HG03095 (cell line): ENCODE measurements at regions not wholly inside any gene's neighbourhood (a gene's known extent, or its start where the extent isn't known, plus 50 kb on each side); places are given as distances from the start of the nearest gene placed in this dataset.
"Not testable (repeated sequence)": the region's sequence is repeated elsewhere in the genome, so short reads cannot be mapped to it uniquely, and the experiment has no call there.

Experiments used
- ATAC-seq: cut with Tn5 transposase; IDR thresholded peaks from one replicate; pipeline ENCODE4 v1.9.1; 2021; ENCODE audit warnings: moderate library complexity; ENCODE audit not compliant: unreplicated experiment

DNA sequence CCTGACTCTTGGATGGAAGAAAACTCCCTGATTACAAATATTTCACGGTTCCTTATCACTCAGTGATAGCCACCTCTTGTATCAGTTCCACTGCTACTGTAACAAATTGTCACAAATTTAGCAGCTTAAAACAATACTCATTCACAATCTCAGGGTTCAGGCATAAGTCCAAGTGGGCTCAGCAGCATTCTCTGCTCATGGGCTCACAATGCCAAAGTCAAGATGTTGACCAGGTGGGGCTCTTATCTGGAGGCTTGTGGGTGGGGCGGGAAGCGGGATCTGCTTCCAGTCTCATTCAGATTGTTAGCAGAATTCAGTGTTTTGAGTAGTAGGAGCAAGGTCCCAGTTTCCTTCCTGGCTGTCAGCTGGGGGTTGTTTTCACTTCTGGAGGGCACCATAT is 137.3 kb upstream of the FAM78B start:
- ATAC-seq, result no peak

- no peak for ATAC-seq
These were observed 138.6 kb upstream of the FAM78B start for GRCh38 chr1:166305371-166305770.

DNA sequence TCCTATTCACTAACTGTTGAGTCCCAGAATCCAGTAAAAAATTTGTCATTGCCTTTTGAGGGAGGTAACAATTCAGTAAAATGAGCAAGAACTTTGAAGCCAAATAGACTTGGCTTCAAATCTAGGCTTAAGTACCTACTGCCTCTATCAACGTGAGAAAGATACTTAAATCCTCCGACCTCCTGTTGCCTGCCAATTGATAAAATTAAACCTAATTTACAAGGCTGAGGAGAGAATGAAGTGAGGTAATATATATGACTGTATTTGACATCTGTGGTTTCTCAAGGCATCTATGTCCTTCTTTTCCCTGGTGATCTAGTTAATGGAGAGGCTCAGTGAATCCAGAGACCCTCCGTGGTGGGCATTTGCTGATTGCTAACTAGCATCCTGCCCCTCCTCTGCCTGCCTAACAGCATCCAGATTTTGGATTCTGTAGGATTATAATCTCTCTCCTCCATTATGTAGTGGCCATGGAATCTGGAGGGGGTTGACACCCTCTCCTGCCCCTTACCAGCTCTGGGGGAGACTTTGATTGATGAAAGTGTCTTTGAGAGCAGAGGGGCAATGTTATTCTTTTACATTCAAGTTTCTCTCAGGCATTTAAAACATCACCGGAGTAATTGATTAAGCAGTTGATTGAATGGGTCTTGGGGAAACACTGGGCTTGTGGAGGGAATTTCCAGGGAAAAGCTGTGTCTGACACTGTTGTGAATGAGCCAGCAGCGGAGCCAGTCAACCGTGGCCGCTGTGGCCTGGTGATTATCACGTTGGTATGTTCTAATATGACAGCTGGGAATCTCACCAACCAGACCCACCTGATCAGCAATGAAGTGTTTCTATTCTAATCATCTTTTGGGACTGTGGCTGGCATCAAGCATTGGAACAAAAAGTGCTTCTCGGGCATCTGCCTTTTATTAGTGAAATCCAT is 140.7 kb upstream of the FAM78B start:
- no peak for ATAC-seq

DNA sequence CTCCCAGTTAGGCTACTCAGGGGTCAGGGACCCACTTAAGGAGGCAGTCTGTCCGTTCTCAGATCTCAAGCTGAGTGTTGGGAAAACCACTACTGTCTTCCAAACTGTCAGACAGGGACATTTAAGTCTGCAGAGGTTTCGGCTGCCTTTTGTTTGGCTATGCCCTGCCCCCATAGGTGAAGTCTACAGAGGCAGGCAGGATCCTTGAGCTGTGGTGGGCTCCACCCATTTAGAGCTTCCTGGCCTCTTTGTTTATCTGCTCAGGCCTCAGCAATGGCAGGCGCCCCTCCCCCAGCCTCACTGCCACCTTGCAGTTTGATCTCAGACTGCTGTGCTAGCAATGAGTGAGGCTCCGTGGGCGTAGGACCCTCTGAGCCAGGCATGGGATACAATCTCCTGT is 149.5 kb upstream of the FAM78B start:
- not testable (repeated sequence) for ATAC-seq

GRCh38 chr1:166322470-166322869 is 155.7 kb upstream of the FAM78B start:
- ATAC-seq, result no peak

DNA sequence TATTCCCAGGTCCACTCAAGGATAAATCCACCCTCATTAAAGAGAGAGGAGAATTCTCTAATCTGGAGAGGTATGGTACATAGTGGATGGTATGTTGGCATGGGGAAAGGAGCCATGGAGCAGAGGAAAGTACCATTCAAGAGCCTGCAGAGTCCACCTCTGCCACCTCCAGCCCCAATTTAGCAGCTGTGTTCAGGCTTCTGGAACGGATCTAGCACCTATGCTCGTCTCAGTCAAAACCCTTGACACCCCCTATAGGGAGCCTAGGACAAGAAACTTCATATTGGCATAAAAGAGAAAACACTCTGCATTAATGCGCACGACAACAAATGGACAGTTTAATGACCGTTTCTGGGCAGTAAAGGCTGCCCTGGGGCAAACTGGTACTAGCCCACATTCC is 161.1 kb upstream of the FAM78B start:
- ATAC-seq, result no peak

- no peak for ATAC-seq
These were observed 162.2 kb upstream of the FAM78B start for GRCh38 chr1:166328956-166329355.

DNA sequence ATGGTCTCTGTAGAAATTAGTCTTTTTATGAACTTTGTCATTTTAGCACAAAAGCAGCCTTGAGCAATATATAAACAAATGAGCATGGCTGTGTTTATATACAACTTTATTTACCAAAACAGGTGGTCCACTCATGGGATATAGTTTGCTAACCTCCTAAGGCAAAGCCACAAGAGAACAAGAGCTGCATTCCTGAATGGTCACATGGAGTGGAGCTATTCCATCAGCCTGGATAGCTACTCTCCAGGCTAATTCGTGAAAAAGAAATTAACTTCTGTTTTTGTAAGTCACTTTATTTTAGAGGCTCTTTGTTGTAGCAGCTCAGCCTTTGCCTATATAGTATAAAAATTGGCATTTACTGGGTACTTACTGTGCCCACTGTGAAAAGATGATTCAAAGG is 163.3 kb upstream of the FAM78B start:
- ATAC-seq, result no peak

GRCh38 chr1:166338105-166338504 is 171.3 kb upstream of the FAM78B start:
- no peak for ATAC-seq

GRCh38 chr1:166340709-166341108 is 173.9 kb upstream of the FAM78B start:
- ATAC-seq, result no peak

DNA sequence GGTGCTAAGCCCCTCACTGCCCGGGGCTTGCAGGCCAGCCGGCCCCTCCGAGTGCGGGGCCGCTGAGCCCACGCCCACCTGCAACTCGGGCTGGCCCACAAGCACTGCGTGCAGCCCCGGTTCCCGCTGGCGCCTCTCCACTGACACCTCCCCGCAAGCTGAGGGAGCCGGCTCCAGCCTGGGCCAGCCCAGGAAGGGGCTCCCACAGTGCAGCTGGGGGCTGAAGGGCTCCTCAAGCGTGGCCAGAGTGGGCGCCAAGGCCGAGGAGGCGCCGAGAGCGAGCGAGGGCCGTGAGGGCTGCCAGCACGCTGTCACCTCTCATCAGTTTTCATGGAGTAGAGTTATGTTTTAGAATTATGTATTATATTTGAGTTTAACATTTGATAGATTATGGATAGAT is 176.5 kb upstream of the FAM78B start:
- ATAC-seq, result no peak

- ATAC-seq, result no peak
These were observed 183.7 kb upstream of the FAM78B start for GRCh38 chr1:166350490-166350889.

DNA sequence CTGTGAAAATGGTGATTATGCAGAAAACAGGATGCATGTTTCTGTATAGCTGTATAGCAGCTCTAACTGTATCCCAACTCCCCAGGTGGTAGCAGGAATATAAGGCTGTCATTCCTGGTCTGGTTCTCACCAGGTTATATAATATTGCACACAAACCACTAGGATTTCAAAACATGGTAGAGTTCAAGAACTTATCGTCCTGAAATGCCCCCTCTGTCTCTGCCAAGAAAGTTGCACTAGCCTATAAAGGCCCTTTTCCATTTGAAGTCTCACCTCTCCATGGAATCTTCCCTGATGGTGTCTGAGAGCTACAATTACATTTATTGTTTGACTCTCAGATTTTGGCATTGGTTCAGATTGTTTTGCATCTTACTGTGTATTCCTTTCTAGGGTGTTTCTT is 184.9 kb upstream of the FAM78B start:
- ATAC-seq, result no peak

GRCh38 chr1:166353213-166353612 is 186.4 kb upstream of the FAM78B start:
- no peak for ATAC-seq

DNA sequence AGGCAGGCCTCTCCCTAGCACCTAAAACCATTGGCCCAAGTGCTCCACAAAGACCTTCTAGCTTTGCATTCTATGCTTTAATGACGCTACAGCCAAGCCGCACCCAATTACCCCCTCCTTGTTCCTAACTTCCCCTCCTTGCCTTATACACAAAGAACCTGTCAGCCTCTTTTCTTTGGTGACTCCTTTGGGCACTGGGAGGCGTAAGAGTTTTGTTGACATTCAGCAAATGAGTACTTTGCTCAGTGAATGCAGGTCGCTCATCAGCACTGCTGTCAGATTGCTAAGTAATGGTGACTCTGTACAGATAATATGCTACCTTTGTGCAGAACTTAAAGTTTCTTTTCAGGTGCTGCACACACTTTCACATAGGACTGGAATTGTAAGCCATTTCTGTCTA is 187.6 kb upstream of the FAM78B start:
- ATAC-seq, result no peak

GRCh38 chr1:166365081-166365480 is 198.3 kb upstream of the FAM78B start:
- no peak for ATAC-seq

- ATAC-seq, result no peak
These were observed 201.2 kb upstream of the FAM78B start for GRCh38 chr1:166368030-166368429.

GRCh38 chr1:166377896-166378295 is 211.1 kb upstream of the FAM78B start:
- ATAC-seq, result no peak

GRCh38 chr1:166378805-166379204 is 212.0 kb upstream of the FAM78B start:
- no peak for ATAC-seq

GRCh38 chr1:166379447-166379846 is 212.6 kb upstream of the FAM78B start:
- ATAC-seq, result no peak

DNA sequence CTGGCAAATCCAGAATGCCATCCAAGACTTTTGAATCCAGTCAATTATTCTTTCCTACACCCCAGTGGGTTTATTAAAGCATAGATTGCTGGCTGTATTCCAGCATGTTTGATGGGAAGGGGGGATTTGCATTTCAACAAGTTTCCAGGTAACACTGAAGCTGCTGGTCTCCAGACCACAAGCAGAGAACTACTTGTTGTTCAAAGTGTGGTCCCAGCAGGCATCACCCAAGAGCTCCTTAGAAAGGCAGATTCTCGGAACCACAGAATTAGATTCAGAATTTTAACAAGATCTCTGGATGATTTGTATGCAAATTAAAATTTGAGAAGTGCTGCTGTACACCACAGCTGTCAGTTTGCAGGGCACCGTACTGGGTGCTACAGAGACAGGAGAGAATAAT is 216.3 kb upstream of the FAM78B start:
- ATAC-seq, result no peak

- ATAC-seq, result no peak
These were observed 217.0 kb upstream of the FAM78B start for GRCh38 chr1:166383635-166384346.
